GM21447 (cell line): ENCODE measurements at regions not wholly inside any gene's neighbourhood (a gene's known extent, or its start where the extent isn't known, plus 50 kb on each side); places are given as distances from the start of the nearest gene placed in this dataset.
A peak's percentile ranks its signal among the peaks of the same experiment; 100 is the strongest.

Experiments used
- ATAC-seq: cut with Tn5 transposase; IDR thresholded peaks from one replicate; pipeline ENCODE4 v1.9.1; 2021; ENCODE audit not compliant: unreplicated experiment

DNA sequence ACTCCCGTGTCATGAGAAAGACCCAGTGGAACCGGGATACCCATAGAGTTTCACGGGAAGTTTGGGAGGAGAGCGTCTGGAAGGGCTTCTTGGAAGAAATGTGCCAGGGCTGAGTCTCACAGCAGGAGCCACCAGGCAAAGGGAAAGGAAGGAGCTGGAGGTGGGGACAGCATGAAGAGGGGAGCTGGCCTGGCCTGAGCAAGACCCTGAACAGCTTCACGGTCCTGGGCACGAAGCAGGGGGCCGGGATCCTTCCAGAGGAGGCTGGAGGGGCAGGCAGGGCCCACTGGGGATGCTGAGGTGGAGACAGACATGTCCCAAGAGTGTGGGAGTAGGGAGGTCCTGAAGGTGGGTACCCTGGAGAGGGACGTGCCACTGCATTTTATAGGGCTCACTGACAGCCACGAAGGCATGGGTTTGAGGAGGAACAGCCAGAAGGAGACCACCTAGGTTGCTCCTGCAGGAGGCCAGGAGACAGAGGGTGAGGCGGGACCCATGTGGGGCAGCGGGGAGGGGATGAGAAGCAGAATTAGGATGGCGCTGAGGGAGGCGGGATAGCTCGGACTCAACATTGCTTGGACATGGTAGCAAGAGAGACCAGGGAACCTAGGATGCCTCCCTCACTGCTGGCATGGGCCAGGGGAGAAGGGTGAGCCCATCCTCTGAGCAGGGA is 168.1 kb upstream of the ID2 start:
- no peak for ATAC-seq

DNA sequence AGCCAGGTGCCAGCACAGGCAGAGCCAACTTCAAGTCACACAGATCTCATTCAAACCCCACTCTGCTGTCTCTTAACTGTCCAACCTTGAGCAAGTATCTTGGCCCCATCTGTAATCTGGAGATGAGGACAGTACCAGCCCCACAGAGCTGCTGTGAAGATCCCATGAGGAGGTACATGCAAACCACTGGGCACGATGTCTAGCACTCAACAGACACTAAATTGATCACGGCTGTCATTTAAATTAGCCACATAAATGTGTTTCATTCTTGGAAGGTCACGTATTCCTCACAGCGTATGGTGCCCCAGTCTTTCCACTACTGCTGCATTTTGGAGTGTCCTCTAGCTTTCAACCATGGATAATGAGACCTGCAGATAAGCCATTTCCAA is 167.6 kb upstream of the ID2 start:
- no peak for ATAC-seq

DNA sequence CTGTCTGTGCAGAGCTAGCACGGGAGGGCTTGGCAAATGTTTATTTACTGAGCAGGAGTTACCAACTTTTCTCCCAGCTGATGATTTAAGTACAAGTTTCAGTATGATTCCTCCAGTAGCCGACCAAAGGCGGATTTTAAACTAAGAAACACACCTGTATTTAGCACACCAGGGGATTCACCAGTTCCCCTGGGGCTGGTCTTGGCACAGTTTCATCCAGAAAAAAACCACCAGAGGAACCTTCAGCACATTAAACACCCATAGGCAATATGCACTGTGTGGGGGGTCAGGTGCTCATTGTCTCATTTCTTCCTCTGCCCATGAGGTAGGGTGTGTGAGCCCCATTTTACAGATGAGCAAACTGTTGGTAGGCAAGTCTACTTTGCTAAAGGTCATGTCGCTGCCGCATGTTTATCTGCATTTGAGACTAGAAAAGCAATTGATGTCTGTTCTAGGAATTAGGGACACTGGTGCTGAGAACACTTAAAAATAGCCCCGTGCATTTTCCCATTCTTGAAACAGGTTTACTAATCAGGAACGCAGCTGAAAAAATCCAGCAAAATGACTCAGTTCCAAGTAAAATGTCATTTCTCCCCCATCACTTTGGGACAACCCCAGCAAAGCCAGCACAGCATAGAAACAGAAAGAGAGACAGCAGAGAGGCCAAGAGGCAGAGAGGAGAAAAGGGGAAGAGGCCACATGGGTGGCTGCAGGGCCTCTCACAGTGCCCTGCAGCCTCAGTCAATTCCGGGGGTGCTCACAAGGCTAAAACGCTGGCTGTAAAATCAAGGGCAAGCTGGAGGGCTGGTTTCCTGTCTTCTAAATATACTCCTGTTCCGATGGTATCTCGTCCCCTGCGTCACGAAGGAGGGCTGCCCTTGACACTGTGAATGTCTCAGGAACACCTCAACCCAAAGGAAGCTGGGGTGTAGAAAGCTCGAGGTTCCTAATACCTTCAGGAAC is 166.8 kb upstream of the ID2 start:
- peak; percentile 61 for ATAC-seq

DNA sequence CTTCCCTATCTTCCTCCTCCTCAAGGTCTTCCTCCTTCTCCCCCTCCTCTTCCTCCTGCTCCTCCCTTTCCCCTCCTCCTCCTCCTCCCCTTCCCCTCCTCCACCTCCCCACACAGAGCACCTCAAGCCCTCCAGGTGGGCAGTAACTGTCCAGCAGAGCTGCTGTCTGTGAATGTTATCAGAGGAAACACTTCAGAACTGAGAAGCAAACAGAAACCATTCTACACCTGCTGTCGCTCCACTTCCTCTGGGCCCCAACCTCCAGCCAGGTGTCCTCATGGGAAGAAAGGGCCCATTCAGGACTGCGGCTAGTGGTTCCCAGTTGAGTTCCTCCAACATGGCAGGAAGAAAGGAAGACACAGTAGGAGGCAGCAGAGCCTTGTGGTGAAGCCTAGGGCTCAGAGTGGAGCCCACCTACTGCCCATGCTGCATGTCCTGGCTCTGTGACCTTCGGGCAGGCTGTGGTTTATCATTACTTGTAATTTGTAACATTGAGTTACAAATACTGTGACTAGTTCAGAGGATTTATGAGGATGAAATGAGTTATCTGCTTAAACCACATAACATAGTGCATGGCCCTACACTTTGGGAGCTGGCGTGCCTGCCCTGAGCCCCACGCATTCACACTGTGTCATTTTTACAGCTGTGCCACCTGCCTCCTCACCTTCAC is 165.9 kb upstream of the ID2 start:
- ATAC-seq: peak; percentile 43

- ATAC-seq: no peak
Measured at GRCh38 chr2:8517850-8518498, 163.9 kb upstream of the ID2 start.

GRCh38 chr2:8518979-8519668 is 162.7 kb upstream of the ID2 start:
- ATAC-seq: no peak

GRCh38 chr2:8520791-8521344 is 161.0 kb upstream of the ID2 start:
- no peak for ATAC-seq

GRCh38 chr2:8522687-8523086 is 159.2 kb upstream of the ID2 start:
- peak; percentile 20 for ATAC-seq

DNA sequence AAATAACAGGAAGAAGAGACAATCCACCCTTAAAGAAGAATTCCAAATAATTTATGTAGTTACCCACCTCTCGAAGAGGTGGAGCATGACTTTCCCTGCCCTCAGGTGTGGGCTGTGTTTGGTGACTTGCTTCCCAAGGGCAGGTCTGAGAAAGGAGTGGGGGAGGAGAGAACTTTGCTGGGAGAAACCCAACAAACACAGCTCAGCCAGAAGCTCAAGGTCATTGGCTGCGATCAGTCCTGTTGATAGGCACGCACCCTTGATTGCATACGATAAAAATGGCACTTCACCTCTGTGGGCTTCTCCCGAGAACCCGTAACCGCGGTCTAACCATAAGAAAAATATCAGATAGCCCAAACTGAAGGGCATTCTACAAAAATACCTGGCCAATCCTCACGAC is 157.5 kb upstream of the ID2 start:
- no peak for ATAC-seq

GRCh38 chr2:8524823-8525222 is 157.0 kb upstream of the ID2 start:
- no peak for ATAC-seq

- ATAC-seq: no peak
Measured at GRCh38 chr2:8525236-8525581, 156.6 kb upstream of the ID2 start.

- peak; percentile 70 for ATAC-seq
Measured at GRCh38 chr2:8525582-8526402, 156.1 kb upstream of the ID2 start.

- no peak for ATAC-seq
Measured at GRCh38 chr2:8526403-8526696, 155.5 kb upstream of the ID2 start.

DNA sequence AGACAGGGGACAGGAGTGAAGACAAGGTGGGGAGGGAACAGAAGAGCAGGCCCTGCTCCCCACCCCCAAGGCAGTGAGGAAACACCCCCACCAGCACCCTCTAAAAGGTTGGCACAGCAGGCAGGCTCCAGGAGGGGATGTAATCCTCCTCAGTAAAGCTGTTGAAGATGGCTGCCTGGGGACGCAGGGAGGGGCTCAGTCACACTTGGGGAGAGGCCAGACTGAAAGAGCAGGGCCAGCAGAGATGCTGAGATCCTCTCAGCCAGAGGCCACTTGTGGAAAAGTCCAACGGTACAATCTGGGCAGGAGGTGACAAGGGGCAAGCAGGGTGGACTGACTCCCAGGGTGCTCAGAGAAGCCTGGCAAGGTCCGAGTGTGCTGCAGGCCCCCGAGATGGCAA is 154.8 kb upstream of the ID2 start:
- ATAC-seq: no peak

GRCh38 chr2:8527676-8528075 is 154.2 kb upstream of the ID2 start:
- ATAC-seq: no peak

GRCh38 chr2:8528863-8529262 is 153.0 kb upstream of the ID2 start:
- ATAC-seq: no peak

- ATAC-seq: no peak
Measured at GRCh38 chr2:8529706-8530277, 152.1 kb upstream of the ID2 start.

DNA sequence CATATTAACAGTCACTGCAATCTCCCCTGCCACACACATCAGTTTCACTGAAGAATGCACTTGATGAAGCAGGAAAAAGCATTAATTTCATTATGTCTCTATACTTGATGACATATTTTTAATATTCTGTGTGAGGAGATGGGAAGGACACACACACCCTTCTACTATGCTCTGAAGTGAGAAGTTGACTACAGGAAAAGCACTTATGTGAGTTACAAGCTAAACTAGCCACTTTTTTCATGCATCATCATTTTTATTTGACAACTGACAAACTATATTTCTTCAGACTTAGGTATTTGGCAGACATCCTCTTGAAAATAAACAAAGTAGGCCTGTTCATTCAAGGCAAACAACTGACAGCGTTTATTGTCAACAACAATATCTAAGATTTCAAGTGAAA is 150.4 kb upstream of the ID2 start:
- no peak for ATAC-seq

DNA sequence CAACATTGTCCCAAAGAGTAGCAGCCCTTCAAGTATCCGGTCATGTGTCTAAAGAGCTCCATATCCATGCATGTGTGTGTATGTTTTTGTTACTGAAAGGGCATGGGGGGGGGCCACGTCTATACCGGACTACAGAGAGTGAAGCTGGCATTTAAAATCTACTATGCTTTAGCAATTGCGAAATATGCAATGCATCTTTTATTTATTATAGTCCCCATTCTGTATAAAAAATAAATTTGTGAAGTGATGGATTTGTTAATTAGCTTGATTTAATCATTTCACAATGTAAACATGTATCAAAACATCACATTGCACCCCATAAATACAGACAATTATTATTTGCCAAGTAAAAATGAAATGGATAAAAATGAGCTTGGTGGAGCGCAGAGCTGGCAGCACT is 149.4 kb upstream of the ID2 start:
- no peak for ATAC-seq

DNA sequence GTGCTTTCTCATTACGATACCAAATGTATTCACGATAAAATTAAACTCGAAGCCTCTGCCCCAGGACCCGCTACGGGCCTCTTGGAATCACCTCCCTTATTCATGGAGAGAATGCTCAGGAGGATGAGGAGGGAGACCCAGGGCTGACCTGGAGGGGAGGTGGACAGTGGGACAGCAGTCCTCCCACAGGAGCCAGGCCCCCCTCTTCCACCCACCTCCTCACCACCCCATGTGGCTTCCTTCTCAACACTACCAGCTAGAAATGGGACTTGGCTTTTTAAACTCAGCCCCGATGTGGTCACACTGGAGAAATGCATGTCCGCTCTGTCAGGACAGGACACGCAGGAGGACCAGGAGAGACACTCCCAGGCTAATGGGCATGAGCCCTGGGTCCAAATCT is 147.9 kb upstream of the ID2 start:
- no peak for ATAC-seq
